HUES64 (cell line): ENCODE measurements at regions not wholly inside any gene's neighbourhood (a gene's known extent, or its start where the extent isn't known, plus 50 kb on each side); places are given as distances from the start of the nearest gene placed in this dataset.

ENCODE experiments used
- H3K27ac ChIP-seq: 2 replicates; pipeline ENCODE4 v1.7.0; 2013; ENCODE audit warnings: low read depth, low read length, inconsistent platforms
- H3K27me3 ChIP-seq: 2 replicates; pipeline ENCODE4 v1.6.1; 2013; ENCODE audit warnings: mild to moderate bottlenecking, low read length; ENCODE audit not compliant: insufficient read depth
- H3K36me3 ChIP-seq: 2 replicates; pipeline ENCODE4 v1.6.1; 2013; ENCODE audit warnings: mild to moderate bottlenecking, low read length; ENCODE audit not compliant: insufficient read depth
- H3K4me1 ChIP-seq: 2 replicates; pipeline ENCODE4 v1.6.1; 2013; ENCODE audit warnings: mild to moderate bottlenecking, low read length, moderate library complexity; ENCODE audit not compliant: insufficient read depth
- H3K4me3 ChIP-seq: 2 replicates; pipeline ENCODE4 v1.5.1; 2013; ENCODE audit warnings: mild to moderate bottlenecking, low read length, moderate library complexity
- H3K9ac ChIP-seq: 2 replicates; pipeline ENCODE4 v1.6.1; 2013; ENCODE audit warnings: mild to moderate bottlenecking, low read depth, low read length
- H3K9me3 ChIP-seq: 2 replicates; pipeline ENCODE4 v1.6.1; 2013; ENCODE audit warnings: low read depth, low read length; ENCODE audit not compliant: insufficient read depth
- WGBS: fragments of 150-250, 120-280 bp; methylation state at CpG from one replicate; pipeline ENCODE4 v1.1.7; 2013; ENCODE audit warnings: missing lambda C conversion rate; 5-methylcytosine and 5-hydroxymethylcytosine counted together

- no peaks in the 10 kb centered on the region for H3K27me3 ChIP-seq
- H3K27ac ChIP-seq: no peak overlapping the region
- no peak overlapping the region for H3K4me3 ChIP-seq
- WGBS: 96% methylated on average over 8 of the region's 8 CpGs
- H3K9me3 ChIP-seq: no peaks in the 10 kb centered on the region; the same call in 1 of the 2 replicates
- no peak overlapping the region for H3K9ac ChIP-seq
- peaks cover 8% of the 10 kb centered on the region; the same call in 1 of the 2 replicates for H3K4me1 ChIP-seq
- H3K36me3 ChIP-seq: no peaks in the 10 kb centered on the region
Observed at GRCh38 chr13:86409466-86410241, 610.4 kb upstream of the SLITRK6 start.

GRCh38 chr13:86425170-86425815 lies 626.1 kb upstream of the SLITRK6 start:
- no peaks in the 10 kb centered on the region for H3K4me1 ChIP-seq
- no peak overlapping the region for H3K27ac ChIP-seq
- no peaks in the 10 kb centered on the region for H3K36me3 ChIP-seq
- H3K9me3 ChIP-seq: 0 out of 2 replicates have a peak, but pooled peaks cover 3% of the 10 kb centered on the region
- H3K4me3 ChIP-seq: no peak overlapping the region
- 58% methylated on average over 3 of the region's 3 CpGs for WGBS
- H3K9ac ChIP-seq: no peak overlapping the region
- H3K27me3 ChIP-seq: no peaks in the 10 kb centered on the region

DNA sequence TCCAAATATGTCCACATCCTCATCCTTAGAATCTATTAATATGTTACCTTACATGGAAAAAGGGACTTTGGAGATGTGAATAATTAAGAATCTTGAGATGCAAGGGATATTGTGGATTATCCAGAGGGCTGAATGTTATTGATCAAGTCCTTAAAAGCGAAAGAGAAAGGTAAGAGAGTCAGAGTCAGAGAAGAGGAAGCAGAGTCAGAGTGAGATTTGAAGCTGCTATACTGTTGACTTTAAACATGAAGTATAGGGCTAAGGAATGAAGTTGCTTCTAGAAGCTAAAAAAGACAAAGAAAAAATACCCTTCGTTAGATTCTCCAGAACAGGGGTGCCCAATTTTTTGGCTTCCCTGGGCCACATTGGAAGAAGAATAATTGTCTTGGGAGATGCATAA lies 627.2 kb upstream of the SLITRK6 start:
- H3K27ac ChIP-seq: no peak overlapping the region
- 96% methylated on average over 2 of the region's 2 CpGs for WGBS
- no peak overlapping the region for H3K9ac ChIP-seq
- H3K9me3 ChIP-seq: 0 out of 2 replicates have a peak, but pooled peaks cover 3% of the 10 kb centered on the region
- H3K4me1 ChIP-seq: no peaks in the 10 kb centered on the region
- H3K27me3 ChIP-seq: no peaks in the 10 kb centered on the region
- no peaks in the 10 kb centered on the region for H3K36me3 ChIP-seq
- no peak overlapping the region for H3K4me3 ChIP-seq

GRCh38 chr13:86429756-86430155 lies 630.5 kb upstream of the SLITRK6 start:
- no peak overlapping the region for H3K9ac ChIP-seq
- H3K27me3 ChIP-seq: no peaks in the 10 kb centered on the region
- no peak overlapping the region for H3K4me3 ChIP-seq
- no peaks in the 10 kb centered on the region for H3K36me3 ChIP-seq
- no peak overlapping the region for H3K27ac ChIP-seq
- H3K4me1 ChIP-seq: no peaks in the 10 kb centered on the region
- 94% methylated on average over 1 of the region's 2 CpGs for WGBS
- peaks cover 20% of the 10 kb centered on the region for H3K9me3 ChIP-seq

DNA sequence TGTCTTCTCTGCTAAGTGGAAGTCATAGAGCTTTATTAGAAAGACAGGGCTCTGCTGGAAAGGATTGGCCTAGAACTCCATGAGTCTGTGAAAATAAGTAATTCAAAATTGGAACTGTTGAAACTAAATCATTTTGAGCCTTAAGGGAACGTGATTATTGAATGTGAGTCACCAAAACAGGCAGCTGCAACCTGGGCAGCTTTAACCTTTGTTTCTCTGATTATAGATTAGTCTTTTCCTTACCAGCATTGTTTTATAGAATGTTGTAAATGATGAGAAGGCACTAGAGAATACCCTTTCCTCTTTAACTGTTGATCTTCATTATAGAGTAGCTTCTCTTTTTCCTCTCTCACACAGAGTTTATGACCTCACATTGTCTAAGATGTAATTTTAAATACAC lies 638.8 kb upstream of the SLITRK6 start:
- Histone ChIP-seq H3K9me3 (peaks cover 18% of the 10 kb centered on the region), H3K27ac (no peak overlapping the region), H3K4me3 (no peak overlapping the region), H3K9ac (no peak overlapping the region), H3K4me1 (no peaks in the 10 kb centered on the region), H3K27me3 (no peaks in the 10 kb centered on the region), H3K36me3 (no peaks in the 10 kb centered on the region)
- 93% methylated on average over 1 of the region's 1 CpG for WGBS

DNA sequence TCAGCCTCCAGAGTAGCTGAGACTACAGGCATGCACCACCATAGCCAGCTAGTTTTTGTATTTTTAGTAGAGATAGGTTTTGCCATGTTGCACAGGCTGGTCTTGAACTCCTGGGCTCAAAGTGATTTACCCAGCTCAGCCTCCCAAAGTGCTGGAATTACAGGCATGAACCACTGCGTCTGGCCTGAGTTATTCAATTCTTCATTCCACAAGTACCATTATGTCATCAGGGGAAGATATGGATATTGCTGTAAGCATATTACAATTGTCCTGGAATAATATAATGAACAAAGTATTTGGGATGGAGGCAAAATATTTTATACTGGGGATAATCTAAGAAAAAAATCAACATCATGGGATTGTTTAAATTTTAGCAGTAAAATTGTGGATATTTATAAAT lies 646.0 kb upstream of the SLITRK6 start:
- no peak overlapping the region for H3K27ac ChIP-seq
- no peaks in the 10 kb centered on the region for H3K36me3 ChIP-seq
- no peaks in the 10 kb centered on the region for H3K9me3 ChIP-seq
- H3K4me1 ChIP-seq: peaks cover 12% of the 10 kb centered on the region
- WGBS: 100% methylated on average over 1 of the region's 1 CpG
- H3K9ac ChIP-seq: no peak overlapping the region
- no peaks in the 10 kb centered on the region for H3K27me3 ChIP-seq
- H3K4me3 ChIP-seq: no peak overlapping the region

DNA sequence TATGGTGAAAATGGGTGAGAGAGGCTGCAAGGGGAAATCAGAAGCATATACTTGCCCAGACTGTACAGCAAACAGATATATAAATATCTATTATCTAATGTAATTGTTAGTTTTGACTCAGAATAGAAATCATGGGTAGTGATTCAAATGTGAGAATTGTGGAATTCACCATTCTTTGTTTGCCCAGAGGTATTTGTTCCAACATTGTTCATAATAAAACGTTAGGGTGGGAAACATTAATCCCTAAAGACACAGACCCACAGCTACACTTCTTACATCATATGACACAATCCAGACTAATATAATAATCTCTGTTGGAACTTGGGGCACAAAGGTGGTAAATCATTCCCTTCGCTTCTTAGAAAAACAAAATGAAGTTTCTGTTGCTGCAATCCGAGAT lies 646.5 kb upstream of the SLITRK6 start:
- WGBS: 91% methylated on average over 3 of the region's 3 CpGs
- no peak overlapping the region for H3K4me3 ChIP-seq

DNA sequence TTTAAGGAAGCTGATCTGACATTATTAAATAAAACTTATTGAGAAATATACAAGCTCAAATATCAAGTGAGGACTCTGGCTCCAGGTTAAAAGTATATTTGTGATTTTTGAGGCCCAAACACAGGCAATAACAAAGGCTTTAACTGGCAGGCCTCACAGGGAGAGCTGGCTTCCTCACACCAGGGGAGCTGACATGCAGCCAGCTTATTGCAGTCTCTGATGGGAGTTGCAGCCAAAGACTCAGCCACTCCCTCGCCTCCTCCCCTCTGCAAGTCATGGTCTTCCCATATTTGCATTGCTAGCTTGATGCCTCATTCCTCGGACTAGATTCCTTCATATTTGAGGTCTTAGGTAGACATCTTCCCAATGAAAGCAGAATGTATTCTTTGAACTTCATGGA lies 647.1 kb upstream of the SLITRK6 start:
- Histone ChIP-seq H3K9me3 (no peaks in the 10 kb centered on the region), H3K36me3 (no peaks in the 10 kb centered on the region), H3K27ac (no peak overlapping the region), H3K9ac (no peak overlapping the region), H3K27me3 (no peaks in the 10 kb centered on the region), H3K4me1 (peaks cover 12% of the 10 kb centered on the region), H3K4me3 (no peak overlapping the region)
- 42% methylated on average over 2 of the region's 2 CpGs for WGBS

More for the DNA sequence above, 646.5 kb upstream of the SLITRK6 start:
- Histone ChIP-seq H3K9me3 (no peaks in the 10 kb centered on the region), H3K27me3 (no peaks in the 10 kb centered on the region), H3K4me1 (peaks cover 12% of the 10 kb centered on the region), H3K36me3 (no peaks in the 10 kb centered on the region), H3K9ac (no peak overlapping the region), H3K27ac (no peak overlapping the region)

DNA sequence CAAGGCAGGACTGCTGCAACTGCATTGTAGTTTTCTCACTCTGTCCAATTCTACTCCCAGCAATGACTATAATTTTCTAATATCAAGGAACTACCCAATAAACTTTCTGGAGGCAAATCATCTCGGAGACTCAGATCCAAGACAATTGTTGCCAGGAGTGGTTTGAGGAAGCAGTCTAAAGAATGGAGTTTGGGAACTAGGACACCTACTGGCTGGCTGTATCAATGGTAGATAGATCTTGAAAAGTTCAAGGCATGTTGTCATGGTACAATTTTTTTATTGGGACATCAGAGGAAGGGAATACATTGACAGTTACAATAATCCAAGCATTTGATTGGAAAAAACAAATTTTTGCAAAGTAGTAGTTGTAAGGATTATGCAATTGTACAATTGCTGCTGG lies 648.3 kb upstream of the SLITRK6 start:
- H3K4me1 ChIP-seq: peaks cover 12% of the 10 kb centered on the region
- no peak overlapping the region for H3K4me3 ChIP-seq
- H3K9me3 ChIP-seq: no peaks in the 10 kb centered on the region
- no peak overlapping the region for H3K9ac ChIP-seq
- WGBS: 90% methylated on average over 1 of the region's 1 CpG
- H3K36me3 ChIP-seq: no peaks in the 10 kb centered on the region
- no peak overlapping the region for H3K27ac ChIP-seq
- H3K27me3 ChIP-seq: no peaks in the 10 kb centered on the region

DNA sequence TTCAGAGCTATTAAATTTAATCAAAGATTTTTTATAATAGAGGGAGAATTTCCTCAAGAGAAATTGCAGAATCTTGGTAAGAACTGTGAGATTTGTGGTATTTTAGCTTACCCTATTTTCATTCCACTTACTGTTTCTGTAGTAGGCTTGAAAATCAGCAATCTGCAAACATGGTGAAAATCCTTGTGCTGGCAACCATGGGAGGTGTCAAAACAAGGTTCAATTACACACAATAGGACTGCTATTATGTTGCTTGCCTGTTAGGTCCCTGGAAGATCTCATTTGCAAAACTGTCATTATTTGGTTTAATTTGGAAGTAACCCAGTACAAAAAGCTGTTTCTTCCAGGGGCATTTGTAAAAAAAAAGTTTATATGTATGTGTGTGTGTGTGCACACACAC lies 662.8 kb upstream of the SLITRK6 start:
- Histone ChIP-seq H3K4me3 (no peak overlapping the region), H3K4me1 (peaks cover 13% of the 10 kb centered on the region), H3K9ac (no peak overlapping the region), H3K36me3 (no peaks in the 10 kb centered on the region), H3K9me3 (no peaks in the 10 kb centered on the region), H3K27ac (no peak overlapping the region), H3K27me3 (no peaks in the 10 kb centered on the region)

GRCh38 chr13:86464193-86464592 lies 665.0 kb upstream of the SLITRK6 start:
- Histone ChIP-seq H3K9me3 (0 out of 2 replicates have a peak, but pooled peaks cover 5% of the 10 kb centered on the region), H3K27ac (no peak overlapping the region)
- 77% methylated on average over 3 of the region's 3 CpGs for WGBS

More at GRCh38 chr13:86464193-86464592, 665.0 kb upstream of the SLITRK6 start:
- H3K9ac ChIP-seq: no peak overlapping the region
- H3K4me1 ChIP-seq: peaks cover 13% of the 10 kb centered on the region
- H3K27me3 ChIP-seq: no peaks in the 10 kb centered on the region
- H3K4me3 ChIP-seq: no peak overlapping the region
- no peaks in the 10 kb centered on the region for H3K36me3 ChIP-seq
